ENCODE measurements at regions not wholly inside any gene's neighbourhood (a gene's known extent, or its start where the extent isn't known, plus 50 kb on each side); places are given as distances from the start of the nearest gene placed in this dataset.

DNA sequence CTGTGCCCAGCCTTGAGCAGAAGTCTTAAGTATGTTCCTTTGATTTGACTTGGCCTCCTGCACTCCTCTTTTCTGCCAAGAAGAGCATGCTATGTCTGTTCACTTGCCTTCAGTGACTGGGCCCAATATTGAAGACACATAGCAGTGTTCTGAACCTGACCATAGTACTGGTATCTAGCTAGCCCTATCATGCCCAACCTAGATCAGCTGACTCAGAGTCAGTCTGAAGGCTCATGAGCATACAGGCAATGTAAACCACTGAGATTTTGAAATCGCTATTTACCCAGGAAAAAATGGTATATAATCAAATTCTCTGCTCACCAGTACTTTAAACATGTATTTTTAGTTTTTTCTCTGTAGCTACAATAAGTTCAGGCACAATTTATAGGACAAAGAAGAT is 129.4 kb downstream of the TANC2 start (continued):
- TF ChIP-seq, protein P1, sequence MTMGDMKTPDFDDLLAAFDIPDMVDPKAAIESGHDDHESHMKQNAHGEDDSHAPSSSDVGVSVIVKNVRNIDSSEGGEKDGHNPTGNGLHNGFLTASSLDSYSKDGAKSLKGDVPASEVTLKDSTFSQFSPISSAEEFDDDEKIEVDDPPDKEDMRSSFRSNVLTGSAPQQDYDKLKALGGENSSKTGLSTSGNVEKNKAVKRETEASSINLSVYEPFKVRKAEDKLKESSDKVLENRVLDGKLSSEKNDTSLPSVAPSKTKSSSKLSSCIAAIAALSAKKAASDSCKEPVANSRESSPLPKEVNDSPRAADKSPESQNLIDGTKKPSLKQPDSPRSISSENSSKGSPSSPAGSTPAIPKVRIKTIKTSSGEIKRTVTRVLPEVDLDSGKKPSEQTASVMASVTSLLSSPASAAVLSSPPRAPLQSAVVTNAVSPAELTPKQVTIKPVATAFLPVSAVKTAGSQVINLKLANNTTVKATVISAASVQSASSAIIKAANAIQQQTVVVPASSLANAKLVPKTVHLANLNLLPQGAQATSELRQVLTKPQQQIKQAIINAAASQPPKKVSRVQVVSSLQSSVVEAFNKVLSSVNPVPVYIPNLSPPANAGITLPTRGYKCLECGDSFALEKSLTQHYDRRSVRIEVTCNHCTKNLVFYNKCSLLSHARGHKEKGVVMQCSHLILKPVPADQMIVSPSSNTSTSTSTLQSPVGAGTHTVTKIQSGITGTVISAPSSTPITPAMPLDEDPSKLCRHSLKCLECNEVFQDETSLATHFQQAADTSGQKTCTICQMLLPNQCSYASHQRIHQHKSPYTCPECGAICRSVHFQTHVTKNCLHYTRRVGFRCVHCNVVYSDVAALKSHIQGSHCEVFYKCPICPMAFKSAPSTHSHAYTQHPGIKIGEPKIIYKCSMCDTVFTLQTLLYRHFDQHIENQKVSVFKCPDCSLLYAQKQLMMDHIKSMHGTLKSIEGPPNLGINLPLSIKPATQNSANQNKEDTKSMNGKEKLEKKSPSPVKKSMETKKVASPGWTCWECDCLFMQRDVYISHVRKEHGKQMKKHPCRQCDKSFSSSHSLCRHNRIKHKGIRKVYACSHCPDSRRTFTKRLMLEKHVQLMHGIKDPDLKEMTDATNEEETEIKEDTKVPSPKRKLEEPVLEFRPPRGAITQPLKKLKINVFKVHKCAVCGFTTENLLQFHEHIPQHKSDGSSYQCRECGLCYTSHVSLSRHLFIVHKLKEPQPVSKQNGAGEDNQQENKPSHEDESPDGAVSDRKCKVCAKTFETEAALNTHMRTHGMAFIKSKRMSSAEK (CRISPR knock-in tag; IDR thresholded peaks at IDR 0.05; ENCODE audit: borderline replicate concordance), result no peak
- TF ChIP-seq SP1 (CRISPR knock-in tag; conservative IDR thresholded peaks at IDR 0.05) (no peak), CREB1 (CRISPR knock-in tag; IDR thresholded peaks at IDR 0.05) (no peak), JAZF1 (CRISPR knock-in tag; IDR thresholded peaks at IDR 0.05) (no peak)
- TF ChIP-seq, protein P2, sequence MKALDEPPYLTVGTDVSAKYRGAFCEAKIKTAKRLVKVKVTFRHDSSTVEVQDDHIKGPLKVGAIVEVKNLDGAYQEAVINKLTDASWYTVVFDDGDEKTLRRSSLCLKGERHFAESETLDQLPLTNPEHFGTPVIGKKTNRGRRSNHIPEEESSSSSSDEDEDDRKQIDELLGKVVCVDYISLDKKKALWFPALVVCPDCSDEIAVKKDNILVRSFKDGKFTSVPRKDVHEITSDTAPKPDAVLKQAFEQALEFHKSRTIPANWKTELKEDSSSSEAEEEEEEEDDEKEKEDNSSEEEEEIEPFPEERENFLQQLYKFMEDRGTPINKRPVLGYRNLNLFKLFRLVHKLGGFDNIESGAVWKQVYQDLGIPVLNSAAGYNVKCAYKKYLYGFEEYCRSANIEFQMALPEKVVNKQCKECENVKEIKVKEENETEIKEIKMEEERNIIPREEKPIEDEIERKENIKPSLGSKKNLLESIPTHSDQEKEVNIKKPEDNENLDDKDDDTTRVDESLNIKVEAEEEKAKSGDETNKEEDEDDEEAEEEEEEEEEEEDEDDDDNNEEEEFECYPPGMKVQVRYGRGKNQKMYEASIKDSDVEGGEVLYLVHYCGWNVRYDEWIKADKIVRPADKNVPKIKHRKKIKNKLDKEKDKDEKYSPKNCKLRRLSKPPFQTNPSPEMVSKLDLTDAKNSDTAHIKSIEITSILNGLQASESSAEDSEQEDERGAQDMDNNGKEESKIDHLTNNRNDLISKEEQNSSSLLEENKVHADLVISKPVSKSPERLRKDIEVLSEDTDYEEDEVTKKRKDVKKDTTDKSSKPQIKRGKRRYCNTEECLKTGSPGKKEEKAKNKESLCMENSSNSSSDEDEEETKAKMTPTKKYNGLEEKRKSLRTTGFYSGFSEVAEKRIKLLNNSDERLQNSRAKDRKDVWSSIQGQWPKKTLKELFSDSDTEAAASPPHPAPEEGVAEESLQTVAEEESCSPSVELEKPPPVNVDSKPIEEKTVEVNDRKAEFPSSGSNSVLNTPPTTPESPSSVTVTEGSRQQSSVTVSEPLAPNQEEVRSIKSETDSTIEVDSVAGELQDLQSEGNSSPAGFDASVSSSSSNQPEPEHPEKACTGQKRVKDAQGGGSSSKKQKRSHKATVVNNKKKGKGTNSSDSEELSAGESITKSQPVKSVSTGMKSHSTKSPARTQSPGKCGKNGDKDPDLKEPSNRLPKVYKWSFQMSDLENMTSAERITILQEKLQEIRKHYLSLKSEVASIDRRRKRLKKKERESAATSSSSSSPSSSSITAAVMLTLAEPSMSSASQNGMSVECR (CRISPR knock-in tag; IDR thresholded peaks at IDR 0.05; ENCODE audit: borderline replicate concordance), result no peak

DNA sequence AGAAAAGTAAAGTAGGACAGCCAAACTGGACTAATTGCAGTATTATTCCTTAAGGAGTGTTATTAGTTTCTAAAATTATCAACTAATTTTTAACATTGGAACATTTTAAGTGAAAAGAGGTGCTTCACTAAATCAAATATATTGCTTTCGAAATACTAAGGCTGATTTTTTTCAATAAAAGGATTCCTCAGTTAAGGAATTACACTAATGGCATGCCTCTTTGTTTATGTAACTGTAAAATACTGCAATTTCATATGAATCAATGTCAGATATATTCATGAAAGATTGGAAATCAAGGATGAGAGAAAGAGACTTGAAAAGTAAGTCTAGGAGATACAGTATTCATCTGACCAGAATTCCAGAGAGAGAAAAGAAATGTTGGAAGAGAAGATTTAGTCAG is 129.8 kb downstream of the TANC2 start:
- ChIA-PET CTCF (no interaction called here), POLR2A (no interaction called here)
- ATAC-seq, result no peak
- no peak for DNase-seq (ENCODE audit: low spot score)
- TF ChIP-seq, protein P3, sequence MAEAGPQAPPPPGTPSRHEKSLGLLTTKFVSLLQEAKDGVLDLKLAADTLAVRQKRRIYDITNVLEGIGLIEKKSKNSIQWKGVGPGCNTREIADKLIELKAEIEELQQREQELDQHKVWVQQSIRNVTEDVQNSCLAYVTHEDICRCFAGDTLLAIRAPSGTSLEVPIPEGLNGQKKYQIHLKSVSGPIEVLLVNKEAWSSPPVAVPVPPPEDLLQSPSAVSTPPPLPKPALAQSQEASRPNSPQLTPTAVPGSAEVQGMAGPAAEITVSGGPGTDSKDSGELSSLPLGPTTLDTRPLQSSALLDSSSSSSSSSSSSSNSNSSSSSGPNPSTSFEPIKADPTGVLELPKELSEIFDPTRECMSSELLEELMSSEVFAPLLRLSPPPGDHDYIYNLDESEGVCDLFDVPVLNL (CRISPR knock-in tag; IDR thresholded peaks at IDR 0.05; ENCODE audit: borderline replicate concordance, low read depth), result no peak
- TF ChIP-seq, protein P4, sequence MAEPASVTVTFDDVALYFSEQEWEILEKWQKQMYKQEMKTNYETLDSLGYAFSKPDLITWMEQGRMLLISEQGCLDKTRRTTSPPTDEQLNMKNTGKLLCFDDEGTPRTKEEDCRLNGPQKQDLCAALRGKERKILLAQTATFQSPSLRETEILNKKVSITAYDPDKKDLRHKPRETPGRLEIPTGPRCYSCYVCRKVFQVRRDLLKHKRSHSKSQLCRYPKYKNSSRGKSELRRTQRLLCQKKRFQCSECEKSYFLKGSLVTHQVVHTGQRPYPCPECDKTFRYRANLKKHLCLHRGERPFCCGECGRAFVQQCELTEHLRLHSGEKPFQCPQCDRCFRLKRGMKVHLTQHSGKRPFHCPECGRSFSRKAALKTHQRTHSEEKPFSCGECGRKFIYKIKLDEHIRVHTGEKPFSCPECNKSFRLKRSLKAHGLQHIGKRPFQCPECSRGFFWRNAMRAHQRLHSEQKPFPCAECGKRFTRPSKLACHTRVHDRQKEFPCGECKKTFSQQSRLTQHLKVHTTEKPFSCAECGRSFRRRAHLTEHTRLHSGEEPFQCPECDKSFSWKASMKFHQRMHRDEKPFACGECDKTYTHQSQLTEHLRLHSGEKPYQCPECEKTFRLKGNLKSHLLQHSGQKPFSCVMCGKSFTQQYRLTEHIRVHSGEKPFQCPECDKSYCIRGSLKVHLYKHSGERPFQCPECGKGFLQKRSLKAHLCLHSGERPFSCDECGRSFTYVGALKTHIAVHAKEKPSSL (CRISPR knock-in tag; conservative IDR thresholded peaks at IDR 0.05), result no peak
- TF ChIP-seq, protein P5, sequence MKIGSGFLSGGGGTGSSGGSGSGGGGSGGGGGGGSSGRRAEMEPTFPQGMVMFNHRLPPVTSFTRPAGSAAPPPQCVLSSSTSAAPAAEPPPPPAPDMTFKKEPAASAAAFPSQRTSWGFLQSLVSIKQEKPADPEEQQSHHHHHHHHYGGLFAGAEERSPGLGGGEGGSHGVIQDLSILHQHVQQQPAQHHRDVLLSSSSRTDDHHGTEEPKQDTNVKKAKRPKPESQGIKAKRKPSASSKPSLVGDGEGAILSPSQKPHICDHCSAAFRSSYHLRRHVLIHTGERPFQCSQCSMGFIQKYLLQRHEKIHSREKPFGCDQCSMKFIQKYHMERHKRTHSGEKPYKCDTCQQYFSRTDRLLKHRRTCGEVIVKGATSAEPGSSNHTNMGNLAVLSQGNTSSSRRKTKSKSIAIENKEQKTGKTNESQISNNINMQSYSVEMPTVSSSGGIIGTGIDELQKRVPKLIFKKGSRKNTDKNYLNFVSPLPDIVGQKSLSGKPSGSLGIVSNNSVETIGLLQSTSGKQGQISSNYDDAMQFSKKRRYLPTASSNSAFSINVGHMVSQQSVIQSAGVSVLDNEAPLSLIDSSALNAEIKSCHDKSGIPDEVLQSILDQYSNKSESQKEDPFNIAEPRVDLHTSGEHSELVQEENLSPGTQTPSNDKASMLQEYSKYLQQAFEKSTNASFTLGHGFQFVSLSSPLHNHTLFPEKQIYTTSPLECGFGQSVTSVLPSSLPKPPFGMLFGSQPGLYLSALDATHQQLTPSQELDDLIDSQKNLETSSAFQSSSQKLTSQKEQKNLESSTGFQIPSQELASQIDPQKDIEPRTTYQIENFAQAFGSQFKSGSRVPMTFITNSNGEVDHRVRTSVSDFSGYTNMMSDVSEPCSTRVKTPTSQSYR (CRISPR knock-in tag; IDR thresholded peaks at IDR 0.05), result no peak
- TF ChIP-seq NFE2L1 (CRISPR knock-in tag; IDR thresholded peaks at IDR 0.05) (no peak), MXD4 (CRISPR knock-in tag; IDR thresholded peaks at IDR 0.05; ENCODE audit: borderline replicate concordance) (no peak), ZNF138 (CRISPR knock-in tag; conservative IDR thresholded peaks at IDR 0.05) (no peak), NR2C2 (CRISPR knock-in tag; IDR thresholded peaks at IDR 0.05) (no peak), RELA (CRISPR knock-in tag; IDR thresholded peaks at IDR 0.05; ENCODE audit: borderline replicate concordance) (no peak), CREB1 (CRISPR knock-in tag; IDR thresholded peaks at IDR 0.05) (no peak)
- TF ChIP-seq, protein P6, sequence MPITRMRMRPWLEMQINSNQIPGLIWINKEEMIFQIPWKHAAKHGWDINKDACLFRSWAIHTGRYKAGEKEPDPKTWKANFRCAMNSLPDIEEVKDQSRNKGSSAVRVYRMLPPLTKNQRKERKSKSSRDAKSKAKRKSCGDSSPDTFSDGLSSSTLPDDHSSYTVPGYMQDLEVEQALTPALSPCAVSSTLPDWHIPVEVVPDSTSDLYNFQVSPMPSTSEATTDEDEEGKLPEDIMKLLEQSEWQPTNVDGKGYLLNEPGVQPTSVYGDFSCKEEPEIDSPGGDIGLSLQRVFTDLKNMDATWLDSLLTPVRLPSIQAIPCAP (CRISPR knock-in tag; IDR thresholded peaks at IDR 0.05), result no peak
- TF ChIP-seq, protein P7, sequence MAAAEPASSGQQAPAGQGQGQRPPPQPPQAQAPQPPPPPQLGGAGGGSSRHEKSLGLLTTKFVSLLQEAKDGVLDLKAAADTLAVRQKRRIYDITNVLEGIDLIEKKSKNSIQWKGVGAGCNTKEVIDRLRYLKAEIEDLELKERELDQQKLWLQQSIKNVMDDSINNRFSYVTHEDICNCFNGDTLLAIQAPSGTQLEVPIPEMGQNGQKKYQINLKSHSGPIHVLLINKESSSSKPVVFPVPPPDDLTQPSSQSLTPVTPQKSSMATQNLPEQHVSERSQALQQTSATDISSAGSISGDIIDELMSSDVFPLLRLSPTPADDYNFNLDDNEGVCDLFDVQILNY (CRISPR knock-in tag; IDR thresholded peaks at IDR 0.05), result no peak
- Mint-ChIP-seq H3K9me3 (peaks cover 4% of the 10 kb centered on the region; the same call in 1 of the 2 replicates), H3K27ac (no peak overlapping the region), H3K4me3 (no peak overlapping the region), H3K4me1 (no peaks in the 10 kb centered on the region), H3K36me3 (no peaks in the 10 kb centered on the region), H3K27me3 (ENCODE audit: low read depth) (no peaks in the 10 kb centered on the region)

Data from WTC11 (cell line).